ENCODE measurements at regions not wholly inside any gene's neighbourhood (a gene's known extent, or its start where the extent isn't known, plus 50 kb on each side); places are given as distances from the start of the nearest gene placed in this dataset.
"Not testable (repeated sequence)": the region's sequence is repeated elsewhere in the genome, so short reads cannot be mapped to it uniquely, and the experiment has no call there.

DNA sequence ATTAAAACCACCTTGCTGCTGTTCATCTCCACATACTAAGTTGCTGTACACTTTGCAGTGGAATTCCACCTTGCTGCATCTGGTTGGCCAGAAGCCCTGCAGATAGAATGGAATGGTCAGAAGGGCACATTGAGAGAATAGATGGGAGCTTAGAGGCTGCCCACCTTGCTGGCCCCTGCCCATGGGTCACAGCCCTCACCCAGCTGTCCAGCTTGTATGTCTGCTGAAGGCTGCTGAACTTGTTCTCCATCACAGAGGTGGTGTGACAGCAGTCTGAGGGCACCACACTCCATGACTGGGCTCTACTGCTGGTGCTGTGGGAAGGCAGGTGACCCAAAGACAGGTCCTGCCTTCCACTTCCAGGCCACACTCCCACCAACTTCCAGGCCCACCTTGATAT, 1755.4 kb downstream of the TP53TG3F start:
- ChIA-PET CTCF (no interaction called here), POLR2A (no interaction called here)
- no peak for DNase-seq (ENCODE audit: extremely low spot score)
- no peak for TF ChIP-seq LEF1 (IDR thresholded peaks at IDR 0.05; ENCODE audit: borderline replicate concordance)
- no peak for TF ChIP-seq HDGF (IDR thresholded peaks at IDR 0.05; ENCODE audit: borderline replicate concordance)
- TF ChIP-seq SUZ12 (IDR thresholded peaks at IDR 0.05), result no peak
- no peak for TF ChIP-seq ELF4 (IDR thresholded peaks at IDR 0.05)
- TF ChIP-seq TARDBP (IDR thresholded peaks at IDR 0.05), result no peak
- TF ChIP-seq, protein P1, sequence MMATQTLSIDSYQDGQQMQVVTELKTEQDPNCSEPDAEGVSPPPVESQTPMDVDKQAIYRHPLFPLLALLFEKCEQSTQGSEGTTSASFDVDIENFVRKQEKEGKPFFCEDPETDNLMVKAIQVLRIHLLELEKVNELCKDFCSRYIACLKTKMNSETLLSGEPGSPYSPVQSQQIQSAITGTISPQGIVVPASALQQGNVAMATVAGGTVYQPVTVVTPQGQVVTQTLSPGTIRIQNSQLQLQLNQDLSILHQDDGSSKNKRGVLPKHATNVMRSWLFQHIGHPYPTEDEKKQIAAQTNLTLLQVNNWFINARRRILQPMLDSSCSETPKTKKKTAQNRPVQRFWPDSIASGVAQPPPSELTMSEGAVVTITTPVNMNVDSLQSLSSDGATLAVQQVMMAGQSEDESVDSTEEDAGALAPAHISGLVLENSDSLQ (IDR thresholded peaks at IDR 0.05), result no peak
- TF ChIP-seq FOXA1 (IDR thresholded peaks at IDR 0.05), result no peak
- no peak for TF ChIP-seq BHLHE40 (IDR thresholded peaks at IDR 0.05; ENCODE audit: borderline replicate concordance)
- no peak for TF ChIP-seq ARNT (IDR thresholded peaks at IDR 0.05)
- no peak for TF ChIP-seq NFRKB (IDR thresholded peaks at IDR 0.05)
- TF ChIP-seq L3MBTL2 (conservative IDR thresholded peaks at IDR 0.05), result no peak
- no peak for TF ChIP-seq CTBP1 (IDR thresholded peaks at IDR 0.05; ENCODE audit: borderline replicate concordance)
- no peak for TF ChIP-seq ZNF384 (IDR thresholded peaks at IDR 0.05)
- no peak for TF ChIP-seq SP1 (IDR thresholded peaks at IDR 0.05)
- no peak for TF ChIP-seq FOXM1 (IDR thresholded peaks at IDR 0.05; ENCODE audit: borderline replicate concordance)
- TF ChIP-seq FOXK2 (IDR thresholded peaks at IDR 0.05), result no peak

DNA sequence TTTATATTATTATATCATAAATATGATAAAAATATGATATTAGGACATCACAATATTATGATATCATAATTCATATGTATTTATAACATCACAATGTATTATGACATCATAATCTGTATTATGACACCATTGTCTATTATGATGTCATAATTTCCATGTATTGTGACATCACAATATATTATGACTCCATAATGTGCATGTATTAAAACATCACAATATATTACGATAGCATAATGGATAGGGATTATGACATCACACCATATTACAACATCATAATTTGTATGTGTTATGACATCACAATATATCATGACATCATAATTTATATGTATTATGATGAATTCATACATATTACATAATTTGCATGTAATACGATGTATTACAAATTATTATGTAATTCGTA, 1755.9 kb downstream of the TP53TG3F start:
- ChIA-PET POLR2A (no interaction called here), CTCF (no interaction called here)
- DNase-seq (ENCODE audit: extremely low spot score), result no peak
- no peak for TF ChIP-seq ARNT (IDR thresholded peaks at IDR 0.05)
- no peak for TF ChIP-seq SP1 (IDR thresholded peaks at IDR 0.05)
- no peak for TF ChIP-seq ZNF384 (IDR thresholded peaks at IDR 0.05)
- no peak for TF ChIP-seq SUZ12 (IDR thresholded peaks at IDR 0.05)
- TF ChIP-seq, protein P1 (IDR thresholded peaks at IDR 0.05), result no peak
- TF ChIP-seq NFRKB (IDR thresholded peaks at IDR 0.05), result no peak
- no peak for TF ChIP-seq HDGF (IDR thresholded peaks at IDR 0.05; ENCODE audit: borderline replicate concordance)
- TF ChIP-seq LEF1 (IDR thresholded peaks at IDR 0.05; ENCODE audit: borderline replicate concordance), result no peak
- TF ChIP-seq FOXA1 (IDR thresholded peaks at IDR 0.05), result no peak
- no peak for TF ChIP-seq ELF4 (IDR thresholded peaks at IDR 0.05)
- no peak for TF ChIP-seq BHLHE40 (IDR thresholded peaks at IDR 0.05; ENCODE audit: borderline replicate concordance)
- TF ChIP-seq L3MBTL2 (conservative IDR thresholded peaks at IDR 0.05), result no peak
- TF ChIP-seq CTBP1 (IDR thresholded peaks at IDR 0.05; ENCODE audit: borderline replicate concordance), result no peak
- TF ChIP-seq FOXM1 (IDR thresholded peaks at IDR 0.05; ENCODE audit: borderline replicate concordance), result no peak

DNA sequence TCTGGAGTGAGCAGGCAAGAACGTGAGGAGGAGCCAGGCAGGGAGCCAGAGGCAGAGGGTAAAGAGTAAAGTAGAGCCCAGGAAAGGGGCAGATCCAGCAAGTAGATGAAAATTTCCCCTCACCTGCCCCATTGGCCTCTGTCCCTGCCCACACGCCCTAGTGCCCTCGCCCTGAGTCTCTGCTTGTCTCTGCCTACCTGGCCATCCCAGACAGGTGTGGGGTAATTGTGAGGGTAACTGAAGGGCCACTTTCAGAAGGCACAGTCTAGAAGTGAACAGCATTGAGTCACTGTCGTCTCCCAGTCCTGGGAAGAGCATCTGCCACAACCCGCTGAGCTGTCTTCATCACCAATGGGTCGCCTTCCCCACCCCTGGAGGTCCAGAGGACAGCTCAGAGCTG, 1756.8 kb downstream of the TP53TG3F start:
- POLR2A ChIA-PET, result not testable (repeated sequence)

DNA sequence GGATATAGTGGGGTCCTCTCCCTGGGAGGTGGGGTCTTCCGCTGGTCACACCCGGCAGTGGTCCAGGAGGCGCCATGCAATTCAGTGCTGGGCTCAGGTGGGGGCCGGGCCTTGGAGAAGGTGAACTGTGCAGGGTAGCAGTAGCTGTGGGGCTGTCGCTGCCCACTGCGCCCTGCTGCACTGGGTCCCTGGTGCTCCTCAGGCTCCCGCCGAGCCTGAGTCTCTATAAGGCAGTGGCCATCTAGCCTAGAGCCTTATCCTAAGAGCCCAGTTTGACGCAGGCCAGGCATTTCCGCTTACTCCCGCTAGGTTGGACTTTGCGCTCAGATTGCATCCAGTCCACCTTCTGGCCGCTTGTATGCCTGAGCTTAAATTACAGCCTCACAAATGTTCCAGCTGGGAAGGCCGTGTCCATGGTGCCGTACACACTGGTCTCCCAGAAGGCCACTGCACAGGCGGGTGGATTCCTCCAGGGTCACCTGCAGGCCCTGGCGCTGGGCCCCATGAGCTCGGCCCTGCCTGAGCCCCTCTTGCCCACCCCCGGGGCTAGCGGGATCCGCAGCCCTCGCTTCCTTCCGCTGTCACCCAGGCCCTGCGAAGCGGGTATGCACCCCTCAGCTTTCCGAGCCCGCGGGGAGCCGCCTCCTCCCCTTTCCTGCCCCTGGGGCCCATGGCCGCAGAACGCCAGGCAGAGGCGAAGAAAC, 1762.2 kb downstream of the TP53TG3F start:
- DNase-seq (ENCODE audit: extremely low spot score), result no peak
- CTCF ChIA-PET, result no interaction called here
- TF ChIP-seq ZNF384 (IDR thresholded peaks at IDR 0.05) (no peak), SUZ12 (IDR thresholded peaks at IDR 0.05) (no peak), NFRKB (IDR thresholded peaks at IDR 0.05) (no peak), LEF1 (IDR thresholded peaks at IDR 0.05; ENCODE audit: borderline replicate concordance) (no peak), BHLHE40 (IDR thresholded peaks at IDR 0.05; ENCODE audit: borderline replicate concordance) (no peak), SP1 (IDR thresholded peaks at IDR 0.05) (no peak), FOXM1 (IDR thresholded peaks at IDR 0.05; ENCODE audit: borderline replicate concordance) (no peak), TARDBP (IDR thresholded peaks at IDR 0.05) (no peak), CTBP1 (IDR thresholded peaks at IDR 0.05; ENCODE audit: borderline replicate concordance) (no peak)
- TF ChIP-seq, protein P1 (IDR thresholded peaks at IDR 0.05), result no peak
- POLR2A ChIA-PET, result no interaction called here

More for the DNA sequence above, 1756.8 kb downstream of the TP53TG3F start:
- DNase-seq (ENCODE audit: extremely low spot score); CTCF ChIA-PET: not testable (repeated sequence)

DNA sequence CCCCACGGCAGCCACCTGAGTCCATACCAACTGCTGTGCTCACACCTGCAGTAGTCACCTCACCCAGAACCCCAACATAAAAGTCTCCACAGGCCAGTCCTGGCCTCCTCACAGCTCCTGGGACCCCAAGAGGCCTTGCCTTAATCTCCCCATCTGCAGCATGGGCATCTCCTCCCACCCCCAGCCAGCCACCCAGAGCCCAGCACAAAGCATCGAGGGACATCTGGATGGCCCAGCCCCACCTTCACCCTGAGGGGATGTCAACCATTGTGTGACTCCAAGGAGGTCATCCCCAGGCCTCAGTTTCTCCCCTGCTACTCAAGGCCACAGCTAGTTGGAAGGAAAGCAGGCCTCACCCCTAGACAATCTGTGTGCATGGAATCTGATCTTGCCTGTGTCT, 1775.3 kb downstream of the TP53TG3F start:
- ChIA-PET CTCF (no interaction called here), POLR2A (no interaction called here)
- TF ChIP-seq ZNF384 (IDR thresholded peaks at IDR 0.05) (no peak), FOXM1 (IDR thresholded peaks at IDR 0.05; ENCODE audit: borderline replicate concordance) (no peak), CTBP1 (IDR thresholded peaks at IDR 0.05; ENCODE audit: borderline replicate concordance) (no peak), FOXK2 (IDR thresholded peaks at IDR 0.05) (no peak), FOXA1 (IDR thresholded peaks at IDR 0.05) (no peak), NFRKB (IDR thresholded peaks at IDR 0.05) (no peak), SUZ12 (IDR thresholded peaks at IDR 0.05) (no peak)
- TF ChIP-seq, protein P1 (IDR thresholded peaks at IDR 0.05), result no peak
- DNase-seq (ENCODE audit: extremely low spot score), result no peak

DNA sequence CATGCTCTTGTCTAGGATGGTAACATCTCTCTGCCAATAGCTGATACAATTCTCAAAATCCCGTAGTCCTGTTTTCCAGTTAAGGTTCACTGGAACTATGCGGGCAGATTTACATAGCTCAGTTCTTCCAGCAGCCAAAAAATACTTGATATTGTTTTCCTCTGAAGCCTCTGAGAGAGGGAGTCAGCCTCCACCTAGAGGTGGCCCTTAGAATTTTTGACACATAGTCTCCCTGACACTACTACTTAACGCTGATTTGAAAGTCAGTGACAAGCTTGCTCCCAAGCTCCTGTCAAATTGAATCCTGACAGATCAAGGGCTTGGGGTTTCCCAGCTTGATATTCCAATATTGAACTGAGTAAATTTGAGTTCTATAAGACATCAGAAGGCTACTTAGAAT, 1780.1 kb downstream of the TP53TG3F start:
- POLR2A ChIA-PET, result no interaction called here
- CTCF ChIA-PET, result no interaction called here
- TF ChIP-seq CTBP1 (IDR thresholded peaks at IDR 0.05; ENCODE audit: borderline replicate concordance), result no peak
- no peak for TF ChIP-seq SUZ12 (IDR thresholded peaks at IDR 0.05)
- TF ChIP-seq TARDBP (IDR thresholded peaks at IDR 0.05), result no peak
- no peak for TF ChIP-seq ZNF384 (IDR thresholded peaks at IDR 0.05)
- TF ChIP-seq, protein P1 (IDR thresholded peaks at IDR 0.05), result no peak
- no peak for TF ChIP-seq SP1 (IDR thresholded peaks at IDR 0.05)
- no peak for TF ChIP-seq FOXK2 (IDR thresholded peaks at IDR 0.05)
- TF ChIP-seq HDGF (IDR thresholded peaks at IDR 0.05; ENCODE audit: borderline replicate concordance), result no peak
- no peak for TF ChIP-seq NFRKB (IDR thresholded peaks at IDR 0.05)
- TF ChIP-seq L3MBTL2 (conservative IDR thresholded peaks at IDR 0.05), result no peak
- TF ChIP-seq BHLHE40 (IDR thresholded peaks at IDR 0.05; ENCODE audit: borderline replicate concordance), result no peak
- TF ChIP-seq FOXA1 (IDR thresholded peaks at IDR 0.05), result no peak
- no peak for TF ChIP-seq ARNT (IDR thresholded peaks at IDR 0.05)
- no peak for TF ChIP-seq FOXM1 (IDR thresholded peaks at IDR 0.05; ENCODE audit: borderline replicate concordance)
- DNase-seq (ENCODE audit: extremely low spot score), result no peak

Data from HEK293T (cell line).